Neutrophil (primary cell): ENCODE measurements at regions not wholly inside any gene's neighbourhood (a gene's known extent, or its start where the extent isn't known, plus 50 kb on each side); places are given as distances from the start of the nearest gene placed in this dataset.

Experiments used
- H3K27ac ChIP-seq: fragments of 200-600 bp; sonication (generic); 2 replicates; pipeline ENCODE4 v1.5.1; 2016; ENCODE audit warnings: mild to moderate bottlenecking, moderate library complexity
- H3K27me3 ChIP-seq: fragments of 200-600 bp; sonication (generic); 2 replicates; pipeline ENCODE4 v1.6.0; 2016; ENCODE audit warnings: mild to moderate bottlenecking
- H3K36me3 ChIP-seq: fragments of 200-600 bp; sonication (generic); 2 replicates; pipeline ENCODE4 v1.5.1; 2017
- H3K4me1 ChIP-seq, 2 experiments: fragments of 200-600 bp in 1 of 2; sonication (generic) in 1 of 2; 1 replicate in 1 of 2; 2 replicates in 1 of 2; pipeline versions ENCODE4 v1.5.1 to v1.6.1; 2013 to 2016; ENCODE audit warnings: low read depth in 1 of 2, low read length in 1 of 2, mild to moderate bottlenecking in 1 of 2, moderate library complexity in 1 of 2; ENCODE audit not compliant: control insufficient read depth in 1 of 2, insufficient read depth in 1 of 2
- H3K4me3 ChIP-seq, 2 experiments: fragments of 200-600 bp in 1 of 2; sonication (generic) in 1 of 2; 1 replicate in 1 of 2; 2 replicates in 1 of 2; pipeline ENCODE4 v1.5.1; 2013 to 2016; ENCODE audit warnings: low read depth in 1 of 2, low read length in 1 of 2, mild to moderate bottlenecking in 1 of 2, moderate library complexity in 1 of 2
- H3K9me3 ChIP-seq: fragments of 200-600 bp; sonication (generic); 2 replicates; pipeline ENCODE4 v1.5.1; 2016
- CTCF ChIP-seq: fragments of 200-600 bp; sonication (generic); IDR thresholded peaks from 2 replicates; pipeline ENCODE4 v1.5.1; 2016; ENCODE audit warnings: antibody characterized with exemption

- no peaks in the 10 kb centered on the region for H3K27me3 ChIP-seq
- H3K4me1 ChIP-seq, result peaks cover 5 to 6% of the 10 kb centered on the region in 2 experiments
- H3K9me3 ChIP-seq, result no peaks in the 10 kb centered on the region
- H3K36me3 ChIP-seq, result no peaks in the 10 kb centered on the region
- H3K4me3 ChIP-seq, result no peak overlapping the region
- H3K27ac ChIP-seq, result no peak overlapping the region
- TF ChIP-seq CTCF, result no peak
These were observed 172.0 kb upstream of the RPL38 start for GRCh38 chr17:74031316-74032090.

- Histone ChIP-seq H3K27ac (no peak overlapping the region), H3K4me3 (no peak overlapping the region), H3K4me1 (peaks cover 5 to 6% of the 10 kb centered on the region in 2 experiments), H3K9me3 (no peaks in the 10 kb centered on the region), H3K27me3 (no peaks in the 10 kb centered on the region), H3K36me3 (no peaks in the 10 kb centered on the region)
- TF ChIP-seq CTCF, result no peak
These were observed 171.3 kb upstream of the RPL38 start for GRCh38 chr17:74032222-74032621.

GRCh38 chr17:74037320-74037719, 166.2 kb upstream of the RPL38 start:
- Histone ChIP-seq H3K4me3 (no peak overlapping the region), H3K9me3 (no peaks in the 10 kb centered on the region), H3K4me1 (peaks cover 29 to 30% of the 10 kb centered on the region in 2 experiments), H3K36me3 (no peaks in the 10 kb centered on the region), H3K27me3 (no peaks in the 10 kb centered on the region), H3K27ac (no peak overlapping the region)
- no peak for TF ChIP-seq CTCF

GRCh38 chr17:74040291-74040690, 163.2 kb upstream of the RPL38 start:
- no peak for TF ChIP-seq CTCF
- no peaks in the 10 kb centered on the region for H3K36me3 ChIP-seq
- no peak overlapping the region for H3K27ac ChIP-seq
- H3K9me3 ChIP-seq, result no peaks in the 10 kb centered on the region
- no peak overlapping the region for H3K4me3 ChIP-seq
- H3K4me1 ChIP-seq, result peaks cover 49 to 50% of the 10 kb centered on the region in 2 experiments
- no peaks in the 10 kb centered on the region for H3K27me3 ChIP-seq

- Histone ChIP-seq H3K4me3 (no peak overlapping the region), H3K27ac (no peak overlapping the region), H3K36me3 (no peaks in the 10 kb centered on the region), H3K27me3 (no peaks in the 10 kb centered on the region), H3K4me1 (peaks cover 49 to 50% of the 10 kb centered on the region in 2 experiments), H3K9me3 (no peaks in the 10 kb centered on the region)
- no peak for TF ChIP-seq CTCF
These were observed 162.7 kb upstream of the RPL38 start for GRCh38 chr17:74040729-74041128.
